Nephron progenitor cell (in vitro differentiated cells): ENCODE measurements at regions not wholly inside any gene's neighbourhood (a gene's known extent, or its start where the extent isn't known, plus 50 kb on each side); places are given as distances from the start of the nearest gene placed in this dataset.

Source experiments
- DNase-seq: peaks from one replicate; pipeline ENCODE4 v3.0.0; 2021
- H3K27ac Mint-ChIP-seq: 2 replicates; pipeline ENCODE4 v1.8.0; 2021; ENCODE audit warnings: mild to moderate bottlenecking, moderate library complexity, mixed read lengths
- H3K27me3 Mint-ChIP-seq: 2 replicates; pipeline ENCODE4 v1.8.0; 2021; ENCODE audit warnings: mild to moderate bottlenecking, low read depth, mixed read lengths; ENCODE audit not compliant: poor library complexity
- H3K36me3 Mint-ChIP-seq: 2 replicates; pipeline ENCODE4 v1.8.0; 2021; ENCODE audit warnings: low read depth, mixed read lengths
- H3K4me1 Mint-ChIP-seq: 2 replicates; pipeline ENCODE4 v1.8.0; 2021; ENCODE audit warnings: mixed read lengths
- H3K4me3 Mint-ChIP-seq: 2 replicates; pipeline ENCODE4 v1.8.0; 2021; ENCODE audit warnings: mild to moderate bottlenecking, moderate library complexity, mixed read lengths
- H3K9me3 Mint-ChIP-seq: 2 replicates; pipeline ENCODE4 v1.8.0; 2021; ENCODE audit warnings: mild to moderate bottlenecking, moderate library complexity, mixed read lengths
- CTCF ChIP-seq: fragments of 200-600 bp; sonication (generic); IDR thresholded peaks from 2 replicates; pipeline ENCODE4 v1.5.0; 2021; ENCODE audit warnings: antibody characterized with exemption

- Mint-ChIP-seq H3K27ac (no peak overlapping the region), H3K27me3 (no peaks in the 10 kb centered on the region), H3K9me3 (peaks cover 7% of the 10 kb centered on the region), H3K36me3 (no peaks in the 10 kb centered on the region), H3K4me3 (no peak overlapping the region), H3K4me1 (peaks cover 21% of the 10 kb centered on the region)
- no peak for DNase-seq
- no peak for TF ChIP-seq CTCF
Observed at GRCh38 chr3:161913786-161914389, 417.3 kb downstream of the OTOL1 start.

GRCh38 chr3:161914703-161915417 lies 418.3 kb downstream of the OTOL1 start:
- Mint-ChIP-seq H3K4me1 (peaks cover 11% of the 10 kb centered on the region), H3K9me3 (peaks cover 17% of the 10 kb centered on the region), H3K27ac (no peak overlapping the region), H3K4me3 (no peak overlapping the region), H3K36me3 (peaks cover 8% of the 10 kb centered on the region), H3K27me3 (peaks cover 3% of the 10 kb centered on the region)
- TF ChIP-seq CTCF, result peak; percentile 49
- peak; percentile 59 for DNase-seq

- Mint-ChIP-seq H3K9me3 (peaks cover 22% of the 10 kb centered on the region), H3K36me3 (peaks cover 9% of the 10 kb centered on the region), H3K4me1 (peaks cover 10% of the 10 kb centered on the region), H3K27me3 (peaks cover 3% of the 10 kb centered on the region), H3K4me3 (no peak overlapping the region), H3K27ac (no peak overlapping the region)
- no peak for DNase-seq
- TF ChIP-seq CTCF, result no peak
Observed at GRCh38 chr3:161915418-161915750, 418.8 kb downstream of the OTOL1 start.

- no peak for TF ChIP-seq CTCF
- DNase-seq, result no peak
- Mint-ChIP-seq H3K36me3 (peaks cover 11% of the 10 kb centered on the region), H3K27ac (no peak overlapping the region), H3K4me1 (peaks cover 4% of the 10 kb centered on the region), H3K4me3 (no peak overlapping the region), H3K9me3 (peaks cover 34% of the 10 kb centered on the region), H3K27me3 (peaks cover 3% of the 10 kb centered on the region)
Observed at GRCh38 chr3:161920196-161920595, 423.6 kb downstream of the OTOL1 start.

- no peak for DNase-seq
- Mint-ChIP-seq H3K4me1 (no peaks in the 10 kb centered on the region), H3K27me3 (no peaks in the 10 kb centered on the region), H3K27ac (no peak overlapping the region), H3K4me3 (no peak overlapping the region), H3K9me3 (peaks cover 27% of the 10 kb centered on the region), H3K36me3 (peaks cover 5% of the 10 kb centered on the region)
- TF ChIP-seq CTCF, result no peak
Observed at GRCh38 chr3:161925749-161926360, 429.2 kb downstream of the OTOL1 start.
